GM18907 (cell line): ENCODE measurements at regions not wholly inside any gene's neighbourhood (a gene's known extent, or its start where the extent isn't known, plus 50 kb on each side); places are given as distances from the start of the nearest gene placed in this dataset.
"Not testable (repeated sequence)": the region's sequence is repeated elsewhere in the genome, so short reads cannot be mapped to it uniquely, and the experiment has no call there.

ENCODE experiments used
- ATAC-seq: cut with Tn5 transposase; IDR thresholded peaks from one replicate; pipeline ENCODE4 v1.9.1; 2021; ENCODE audit warnings: mild to moderate bottlenecking, moderate library complexity; ENCODE audit not compliant: unreplicated experiment

- ATAC-seq = no peak
Observed at GRCh38 chr2:149768320-149768799, 180.8 kb upstream of the MMADHC start.

GRCh38 chr2:149767516-149767974 is 180.0 kb upstream of the MMADHC start:
- no peak for ATAC-seq

DNA sequence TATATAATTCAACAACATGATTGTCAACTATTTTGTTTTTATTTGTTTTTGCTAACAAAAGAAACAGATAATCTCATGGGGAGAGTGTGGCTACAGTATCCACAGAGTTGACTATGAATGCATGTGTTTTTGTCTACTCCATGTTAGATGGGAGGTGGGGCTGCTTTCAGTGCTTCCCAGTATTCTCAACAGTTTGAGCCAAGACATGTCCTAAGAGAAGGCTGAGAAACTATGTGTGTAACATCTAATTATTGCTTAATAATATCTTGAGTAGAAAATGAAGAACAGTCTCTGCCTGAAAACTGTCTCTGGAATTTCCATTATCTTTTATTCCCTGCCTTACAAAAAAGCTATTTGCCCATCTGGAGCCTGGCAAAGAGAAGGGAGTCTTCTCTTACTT is 178.8 kb upstream of the MMADHC start:
- no peak for ATAC-seq

- ATAC-seq = no peak
Observed at GRCh38 chr2:149765636-149766035, 178.1 kb upstream of the MMADHC start.

DNA sequence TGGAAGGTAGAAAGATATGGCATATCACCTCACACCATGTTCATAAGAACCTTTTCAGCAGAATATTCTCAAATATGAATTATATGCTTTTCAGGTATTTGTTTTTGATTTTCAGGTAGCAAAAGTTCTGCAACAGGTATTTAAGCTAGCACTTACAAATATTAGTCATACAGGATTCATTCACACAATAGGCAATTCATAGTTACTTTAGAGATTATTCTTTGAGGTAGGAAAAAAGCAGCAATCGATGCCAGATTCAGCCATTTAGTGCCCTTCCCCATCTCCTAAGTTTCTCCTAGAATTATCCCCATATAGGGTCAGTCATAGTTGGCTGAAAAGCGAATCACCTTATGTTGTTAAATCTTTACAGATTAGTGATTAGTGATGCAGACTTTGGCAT is 177.4 kb upstream of the MMADHC start:
- ATAC-seq = no peak

- ATAC-seq = no peak
Observed at GRCh38 chr2:149763358-149763757, 175.8 kb upstream of the MMADHC start.

- no peak for ATAC-seq
Observed at GRCh38 chr2:149761611-149762010, 174.0 kb upstream of the MMADHC start.

- not testable (repeated sequence) for ATAC-seq
Observed at GRCh38 chr2:149759382-149759781, 171.8 kb upstream of the MMADHC start.

GRCh38 chr2:149754722-149755121 is 167.1 kb upstream of the MMADHC start:
- ATAC-seq = not testable (repeated sequence)

DNA sequence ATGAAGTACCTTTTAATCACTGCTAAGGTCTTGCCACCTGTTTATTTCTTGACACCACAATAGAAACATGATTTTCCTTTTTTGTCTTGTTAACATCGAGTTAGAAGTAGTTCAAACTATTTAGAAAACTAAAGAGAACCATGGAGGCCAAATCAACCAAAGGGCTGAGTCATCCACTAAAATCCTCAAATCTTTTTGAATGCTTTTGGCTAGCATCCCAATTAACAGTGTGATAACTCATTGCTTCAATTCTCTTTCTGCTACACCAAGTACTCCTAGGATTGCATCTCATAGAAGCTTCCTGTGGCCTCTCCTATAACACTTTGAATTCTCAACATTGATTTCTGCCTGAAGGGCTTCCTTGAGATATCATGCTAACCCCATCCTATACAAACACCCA is 159.9 kb upstream of the MMADHC start:
- no peak for ATAC-seq

DNA sequence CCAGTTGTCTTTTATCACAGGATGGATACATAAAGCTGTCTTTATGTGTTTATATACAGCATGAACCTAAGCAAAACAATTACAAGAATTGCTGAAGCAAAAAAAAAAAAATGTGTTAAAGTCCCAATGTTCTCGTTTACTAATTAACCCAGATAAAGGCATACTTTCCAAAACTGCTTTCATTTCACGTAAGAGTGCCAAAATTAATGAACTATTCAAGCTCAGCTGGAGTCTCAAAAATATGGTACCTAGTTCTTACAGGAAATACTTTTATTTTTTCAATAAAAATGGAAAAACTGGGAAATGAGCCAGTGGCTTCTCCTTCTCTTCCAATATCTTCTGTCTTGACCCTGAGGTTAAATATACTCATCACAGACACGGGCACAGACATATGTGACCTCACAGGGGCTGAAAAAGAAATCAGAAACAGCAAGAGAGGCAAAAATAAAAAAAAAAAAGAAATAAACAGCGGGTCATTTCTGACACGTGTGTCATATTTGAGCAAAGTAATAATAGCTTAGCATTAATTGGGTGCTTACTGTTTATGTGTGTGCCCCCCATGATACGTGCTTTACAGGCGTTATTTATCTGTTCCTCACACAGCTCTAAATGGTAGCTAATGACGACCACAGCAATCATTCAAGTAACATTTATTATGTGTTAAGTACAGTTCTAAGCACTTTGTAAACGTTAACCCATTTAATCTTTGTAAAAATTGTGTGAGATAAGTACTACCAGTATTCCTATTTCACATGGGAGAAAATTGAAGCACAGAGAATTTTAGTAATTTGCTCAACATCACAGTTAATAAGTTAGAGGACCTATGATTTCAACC is 158.0 kb upstream of the MMADHC start:
- no peak for ATAC-seq

GRCh38 chr2:149744865-149745264 is 157.3 kb upstream of the MMADHC start:
- ATAC-seq = no peak

DNA sequence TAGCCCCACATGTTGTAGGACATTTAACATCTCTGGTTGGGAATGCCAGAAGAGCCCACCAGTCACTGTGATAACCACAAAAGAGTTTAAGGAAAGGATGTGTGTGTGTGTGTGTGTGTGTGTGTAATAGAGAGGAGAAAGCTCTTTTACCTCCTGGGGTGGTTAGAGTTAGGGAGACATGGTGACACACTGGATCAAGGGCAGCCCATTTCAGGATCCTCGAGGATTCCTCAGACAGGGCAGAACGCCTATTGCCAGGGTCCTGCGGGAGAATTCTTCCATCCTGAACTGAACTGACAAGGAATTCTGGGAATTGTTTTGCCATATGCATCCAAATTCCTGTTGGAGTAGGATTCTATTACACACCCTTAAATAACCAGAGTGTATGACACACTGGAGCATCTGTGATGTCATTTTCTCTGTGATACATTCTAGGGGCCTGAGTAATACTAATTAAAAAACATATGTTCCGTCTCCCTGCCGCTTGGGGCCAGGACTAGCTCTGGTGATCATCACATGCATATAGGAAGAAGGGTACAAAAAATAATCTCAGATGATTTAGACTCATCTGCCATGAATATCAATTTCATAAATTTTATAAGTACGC is 156.4 kb upstream of the MMADHC start:
- no peak for ATAC-seq

GRCh38 chr2:149741646-149742045 is 154.1 kb upstream of the MMADHC start:
- ATAC-seq = no peak

- ATAC-seq = no peak
Observed at GRCh38 chr2:149740490-149740889, 152.9 kb upstream of the MMADHC start.

DNA sequence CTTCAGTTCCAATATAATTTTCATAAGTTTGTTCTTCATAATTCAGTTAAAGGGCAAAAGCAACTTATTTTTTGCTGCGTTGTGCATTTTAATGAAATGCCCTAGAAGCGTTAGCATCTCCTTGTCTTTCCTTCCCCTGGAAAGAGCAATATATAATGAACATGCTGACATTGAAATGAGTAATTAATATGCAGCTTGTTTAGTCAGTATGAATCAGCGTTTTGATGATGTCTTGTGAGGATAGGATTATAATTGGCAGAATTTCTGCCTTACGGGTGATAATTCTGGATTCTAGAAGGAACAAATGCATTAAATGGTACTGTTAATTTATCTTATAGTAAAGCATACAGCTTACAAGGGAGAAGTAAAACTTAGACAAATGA is 152.3 kb upstream of the MMADHC start:
- ATAC-seq = no peak

GRCh38 chr2:149739171-149739882 is 151.8 kb upstream of the MMADHC start:
- ATAC-seq = no peak

- no peak for ATAC-seq
Observed at GRCh38 chr2:149738767-149739166, 151.2 kb upstream of the MMADHC start.

DNA sequence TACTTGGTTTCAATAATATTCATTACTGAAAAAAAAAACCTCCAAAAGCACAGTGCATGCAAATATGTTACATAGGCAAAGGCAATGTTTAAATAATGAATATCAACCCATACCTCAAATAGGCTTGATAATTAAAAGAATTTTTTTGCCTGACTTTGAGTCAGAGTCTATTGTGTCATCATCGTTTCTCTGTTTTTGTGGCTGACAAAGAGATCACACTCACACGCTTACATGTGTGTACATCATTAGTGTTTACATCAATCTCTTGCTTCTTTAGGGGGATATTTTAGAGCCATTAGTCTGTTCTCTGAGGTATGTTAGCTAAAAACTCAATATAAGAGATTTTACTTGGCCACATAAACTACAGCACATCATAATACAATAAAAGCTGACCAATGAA is 150.3 kb upstream of the MMADHC start:
- no peak for ATAC-seq

GRCh38 chr2:149735237-149735958 is 147.8 kb upstream of the MMADHC start:
- ATAC-seq = no peak
